Smooth muscle cell (in vitro differentiated cells): ENCODE measurements at regions not wholly inside any gene's neighbourhood (a gene's known extent, or its start where the extent isn't known, plus 50 kb on each side); places are given as distances from the start of the nearest gene placed in this dataset.
"Not testable (repeated sequence)": the region's sequence is repeated elsewhere in the genome, so short reads cannot be mapped to it uniquely, and the experiment has no call there.

Experiments
- DNase-seq: peaks from one replicate; lab custom pipeline; 2025; ENCODE audit not compliant: unreplicated experiment; lab: John Stamatoyannopoulos, UW
- H2AFZ ChIP-seq: fragments of 200-600 bp; sonication (generic); 2 replicates; pipeline ENCODE4 v1.6.0; 2016; ENCODE audit warnings: antibody characterized with exemption, low read depth, mild to moderate bottlenecking
- H3F3A ChIP-seq: fragments of 200-600 bp; sonication (generic); 2 replicates; pipeline ENCODE4 v1.6.0; 2017; ENCODE audit warnings: antibody characterized with exemption, low read depth
- H3K27ac ChIP-seq: fragments of 200-600 bp; sonication (generic); 2 replicates; pipeline ENCODE4 v1.5.1; 2016; ENCODE audit warnings: low read depth, mild to moderate bottlenecking
- H3K27me3 ChIP-seq: fragments of 200-600 bp; sonication (generic); 2 replicates; pipeline ENCODE4 v1.6.1; 2016; ENCODE audit warnings: low read depth, mild to moderate bottlenecking
- H3K36me3 ChIP-seq: fragments of 200-600 bp; sonication (generic); 2 replicates; pipeline ENCODE4 v1.5.1; 2016; ENCODE audit warnings: low read depth
- H3K4me1 ChIP-seq: fragments of 200-600 bp; sonication (generic); 2 replicates; pipeline ENCODE4 v1.5.1; 2016; ENCODE audit warnings: low read depth
- H3K4me2 ChIP-seq: fragments of 200-600 bp; sonication (generic); 2 replicates; pipeline ENCODE4 v1.6.0; 2016; ENCODE audit warnings: mild to moderate bottlenecking
- H3K4me3 ChIP-seq: fragments of 200-600 bp; sonication (generic); 2 replicates; pipeline ENCODE4 v1.5.1; 2016; ENCODE audit warnings: mild to moderate bottlenecking
- H3K79me2 ChIP-seq: fragments of 200-600 bp; sonication (generic); 2 replicates; pipeline ENCODE4 v1.6.0; 2016; ENCODE audit warnings: low read depth, mild to moderate bottlenecking
- H3K9ac ChIP-seq: fragments of 200-600 bp; sonication (generic); 2 replicates; pipeline ENCODE4 v1.6.0; 2016; ENCODE audit warnings: low read depth
- H3K9me3 ChIP-seq: fragments of 200-600 bp; sonication (generic); replicated peaks from 2 replicates; pipeline ENCODE4 v1.5.1; 2016; ENCODE audit warnings: low read depth
- H4K20me1 ChIP-seq: fragments of 200-600 bp; sonication (generic); 2 replicates; pipeline ENCODE4 v1.6.0; 2016; ENCODE audit warnings: low read depth
- WGBS: methylation state at CpG from one replicate; pipeline ENCODE4 v1.1.7; 2016; ENCODE audit warnings: low lambda C conversion rate; 5-methylcytosine and 5-hydroxymethylcytosine counted together
- TF ChIP-seq, protein P1 (sequence below): fragments of 200-600 bp; sonication (generic); IDR thresholded peaks from 2 replicates; pipeline ENCODE4 v1.5.1; 2017; ENCODE audit warnings: borderline replicate concordance, mild to moderate bottlenecking, antibody characterized with exemption; ENCODE audit not compliant: insufficient read depth, poor library complexity, severe bottlenecking

DNA sequence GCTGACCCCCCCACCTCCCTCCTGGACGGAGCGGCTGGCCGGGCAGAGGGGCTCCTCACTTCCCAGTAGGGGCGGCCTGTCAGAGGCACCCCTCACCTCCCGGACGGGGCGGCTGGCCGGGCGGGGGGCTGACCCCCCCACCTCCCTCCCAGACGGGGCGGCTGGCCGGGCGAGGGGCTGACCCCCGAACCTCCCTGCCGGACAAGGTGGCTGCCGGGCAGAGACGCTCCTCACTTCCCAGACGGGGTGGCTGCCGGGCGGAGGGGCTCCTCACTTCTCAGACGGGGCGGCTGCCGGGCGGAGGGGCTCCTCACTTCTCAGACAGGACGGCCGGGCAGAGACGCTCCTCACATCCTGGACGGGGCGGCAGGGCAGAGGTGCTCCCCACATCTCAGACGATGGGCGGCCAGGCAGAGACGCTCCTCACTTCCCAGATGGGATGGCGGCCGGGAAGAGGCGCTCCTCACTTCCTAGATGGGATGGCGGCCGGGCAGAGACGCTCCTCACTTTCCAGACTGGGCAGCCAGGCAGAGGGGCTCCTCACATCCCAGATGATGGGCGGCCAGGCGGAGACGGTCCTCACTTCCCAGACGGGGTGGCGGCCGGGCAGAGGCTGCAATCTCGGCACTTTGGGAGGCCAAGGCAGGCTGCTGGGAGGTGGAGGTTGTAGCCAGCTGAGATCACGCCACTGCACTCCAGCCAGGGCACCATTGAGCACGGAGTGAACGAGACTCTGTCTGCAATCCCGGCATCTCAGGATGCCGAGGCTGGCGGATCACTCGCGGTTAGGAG lies 66.2 kb upstream of the PAPPA2 start:
- WGBS, result 93% methylated on average over 28 of the region's 53 CpGs
- H4K20me1 ChIP-seq, H3K27me3 ChIP-seq, H3K4me3 ChIP-seq, H3K79me2 ChIP-seq, H3K4me2 ChIP-seq, H3K9ac ChIP-seq, H3K36me3 ChIP-seq, H2AFZ ChIP-seq, H3K9me3 ChIP-seq, DNase-seq, H3F3A ChIP-seq, H3K4me1 ChIP-seq, H3K27ac ChIP-seq: not testable (repeated sequence)

DNA sequence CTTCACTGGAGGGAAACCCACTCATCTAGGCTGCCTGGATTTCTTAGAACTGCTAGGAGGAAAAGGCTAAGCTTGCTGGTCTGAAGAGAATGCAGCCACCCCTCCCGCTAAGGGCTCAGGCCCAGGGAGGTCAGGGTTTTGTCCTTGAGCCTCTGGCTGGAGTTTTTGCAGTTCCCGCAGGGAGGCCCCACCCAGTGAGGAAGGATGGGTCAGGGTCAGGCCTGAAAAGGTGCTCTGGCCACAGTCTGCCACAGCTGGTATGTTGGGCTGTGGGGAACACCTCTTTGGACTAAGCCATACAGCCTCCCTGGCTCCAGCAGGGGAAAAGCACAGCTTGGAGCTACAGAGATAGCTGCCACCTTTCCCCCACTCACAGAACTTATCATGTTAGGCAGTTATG lies 71.4 kb upstream of the PAPPA2 start:
- Histone ChIP-seq H3K9me3 (no peaks in the 10 kb centered on the region), H3K27me3 (no peaks in the 10 kb centered on the region), H3K27ac (no peak overlapping the region), H2AFZ (no peak overlapping the region), H3K4me2 (no peak overlapping the region), H3K9ac (no peak overlapping the region), H3K4me1 (no peaks in the 10 kb centered on the region), H3K79me2 (no peaks in the 10 kb centered on the region), H4K20me1 (no peaks in the 10 kb centered on the region), H3K36me3 (no peaks in the 10 kb centered on the region), H3K4me3 (no peak overlapping the region), H3F3A (no peaks in the 10 kb centered on the region)
- no peak for DNase-seq
- WGBS, result 91% methylated on average over 2 of the region's 2 CpGs
- TF ChIP-seq, protein P1, sequence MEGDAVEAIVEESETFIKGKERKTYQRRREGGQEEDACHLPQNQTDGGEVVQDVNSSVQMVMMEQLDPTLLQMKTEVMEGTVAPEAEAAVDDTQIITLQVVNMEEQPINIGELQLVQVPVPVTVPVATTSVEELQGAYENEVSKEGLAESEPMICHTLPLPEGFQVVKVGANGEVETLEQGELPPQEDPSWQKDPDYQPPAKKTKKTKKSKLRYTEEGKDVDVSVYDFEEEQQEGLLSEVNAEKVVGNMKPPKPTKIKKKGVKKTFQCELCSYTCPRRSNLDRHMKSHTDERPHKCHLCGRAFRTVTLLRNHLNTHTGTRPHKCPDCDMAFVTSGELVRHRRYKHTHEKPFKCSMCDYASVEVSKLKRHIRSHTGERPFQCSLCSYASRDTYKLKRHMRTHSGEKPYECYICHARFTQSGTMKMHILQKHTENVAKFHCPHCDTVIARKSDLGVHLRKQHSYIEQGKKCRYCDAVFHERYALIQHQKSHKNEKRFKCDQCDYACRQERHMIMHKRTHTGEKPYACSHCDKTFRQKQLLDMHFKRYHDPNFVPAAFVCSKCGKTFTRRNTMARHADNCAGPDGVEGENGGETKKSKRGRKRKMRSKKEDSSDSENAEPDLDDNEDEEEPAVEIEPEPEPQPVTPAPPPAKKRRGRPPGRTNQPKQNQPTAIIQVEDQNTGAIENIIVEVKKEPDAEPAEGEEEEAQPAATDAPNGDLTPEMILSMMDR, result no peak

DNA sequence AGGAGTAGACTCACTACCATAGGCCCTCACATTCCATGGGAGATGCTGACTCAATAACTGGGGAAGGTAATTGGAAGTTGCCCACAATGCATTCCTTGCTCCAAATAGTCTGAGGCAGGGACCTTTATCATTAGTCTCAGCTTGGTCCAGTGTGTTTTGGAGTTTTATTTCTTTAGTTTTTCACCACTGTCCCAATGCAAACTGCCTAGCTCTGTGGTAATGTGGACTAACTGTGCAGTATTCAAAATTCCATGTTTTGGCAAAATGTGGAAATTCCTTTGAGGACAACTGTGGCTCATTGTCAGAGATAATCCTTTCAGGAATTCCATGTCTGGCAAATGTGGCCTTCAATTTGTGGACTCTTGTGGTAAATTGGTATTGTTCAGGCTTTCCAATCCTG lies 78.1 kb upstream of the PAPPA2 start:
- Histone ChIP-seq H3K9ac (no peak overlapping the region), H3K4me1 (no peaks in the 10 kb centered on the region), H2AFZ (no peak overlapping the region), H3K9me3 (no peaks in the 10 kb centered on the region), H3K4me2 (no peak overlapping the region), H3K79me2 (no peaks in the 10 kb centered on the region), H4K20me1 (no peaks in the 10 kb centered on the region), H3F3A (no peaks in the 10 kb centered on the region), H3K4me3 (no peak overlapping the region), H3K27ac (no peak overlapping the region), H3K27me3 (peaks cover 7% of the 10 kb centered on the region), H3K36me3 (no peaks in the 10 kb centered on the region)
- no peak for DNase-seq
- TF ChIP-seq, protein P1, result no peak

DNA sequence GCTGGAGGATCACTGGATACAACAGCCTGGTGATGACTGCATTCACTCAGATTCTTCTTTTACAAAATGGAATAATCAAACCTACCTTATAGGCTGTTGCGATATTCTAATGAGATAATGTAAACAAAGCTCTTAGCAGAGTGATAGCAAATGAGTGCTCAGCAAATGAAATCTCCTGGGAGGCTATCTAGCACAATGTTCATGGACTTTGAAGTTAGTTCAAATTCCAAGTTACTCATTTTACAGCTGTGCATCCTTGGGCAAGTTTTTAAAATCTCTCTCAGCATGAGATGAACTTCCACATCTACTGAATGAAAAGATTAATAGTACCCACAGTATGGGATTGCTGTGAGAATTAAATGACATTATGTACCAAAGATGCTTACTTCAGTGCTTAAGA lies 80.8 kb upstream of the PAPPA2 start:
- TF ChIP-seq, protein P1, result no peak
- Histone ChIP-seq H3K27me3 (peaks cover 23% of the 10 kb centered on the region), H3F3A (no peaks in the 10 kb centered on the region), H3K9me3 (no peaks in the 10 kb centered on the region), H3K4me3 (no peak overlapping the region), H3K4me2 (no peak overlapping the region), H3K79me2 (no peaks in the 10 kb centered on the region), H3K27ac (no peak overlapping the region), H2AFZ (no peak overlapping the region), H4K20me1 (no peaks in the 10 kb centered on the region), H3K9ac (no peak overlapping the region), H3K36me3 (no peaks in the 10 kb centered on the region), H3K4me1 (no peaks in the 10 kb centered on the region)
- 79% methylated on average over 1 of the region's 1 CpG for WGBS
- no peak for DNase-seq
